NCI-H187 treated with DMSO at 0.1 percent for 48 hours (cell line): ENCODE measurements at regions not wholly inside any gene's neighbourhood (a gene's known extent, or its start where the extent isn't known, plus 50 kb on each side); places are given as distances from the start of the nearest gene placed in this dataset.

Experiments
- DNase-seq: peaks from one replicate; lab custom pipeline; 2025; lab: John Stamatoyannopoulos, UW

- no peak for DNase-seq
Observed at GRCh38 chr7:19442016-19442785, 266.6 kb downstream of the POLR1F start.

GRCh38 chr7:19439517-19439916 is 269.3 kb downstream of the POLR1F start:
- DNase-seq, result no peak

DNA sequence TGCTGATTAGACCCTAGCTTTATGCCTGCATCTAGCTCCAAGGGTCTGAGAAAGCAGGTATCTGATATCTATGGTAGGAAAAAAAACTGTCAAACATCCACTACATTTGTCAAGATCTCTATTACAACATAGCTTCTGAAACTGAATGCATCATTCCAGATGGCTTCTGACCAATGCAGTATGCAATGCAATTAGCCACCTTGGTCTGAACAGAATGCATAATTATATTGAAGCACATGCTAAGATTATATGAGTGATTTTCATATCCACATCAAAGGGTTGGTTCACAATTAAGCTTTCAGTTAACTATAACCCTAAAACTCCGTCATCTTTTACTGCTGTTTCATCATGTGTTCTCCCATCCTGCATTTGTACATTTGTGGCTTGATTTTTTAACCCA is 271.4 kb downstream of the POLR1F start:
- no peak for DNase-seq

GRCh38 chr7:19427944-19428343 is 280.9 kb downstream of the POLR1F start:
- no peak for DNase-seq

DNA sequence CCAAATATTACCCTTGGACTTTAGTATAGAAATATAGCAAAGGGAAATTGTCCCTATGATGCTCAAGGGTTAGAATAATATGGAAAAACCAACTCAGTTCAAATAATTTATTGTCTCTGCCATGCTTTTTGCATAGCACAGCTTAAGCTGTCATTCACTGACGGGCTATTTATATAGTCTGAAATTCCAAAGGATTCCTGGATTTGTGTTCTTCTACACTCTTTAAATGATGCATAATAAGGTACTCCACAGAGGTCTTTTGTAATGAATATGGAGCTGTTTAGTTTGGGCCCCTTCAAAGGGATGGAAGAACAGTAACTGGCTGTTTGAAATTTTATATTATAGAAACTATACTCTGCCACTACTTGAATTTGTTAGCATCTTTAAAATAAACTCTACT is 276.6 kb upstream of the FERD3L start:
- no peak for DNase-seq

DNA sequence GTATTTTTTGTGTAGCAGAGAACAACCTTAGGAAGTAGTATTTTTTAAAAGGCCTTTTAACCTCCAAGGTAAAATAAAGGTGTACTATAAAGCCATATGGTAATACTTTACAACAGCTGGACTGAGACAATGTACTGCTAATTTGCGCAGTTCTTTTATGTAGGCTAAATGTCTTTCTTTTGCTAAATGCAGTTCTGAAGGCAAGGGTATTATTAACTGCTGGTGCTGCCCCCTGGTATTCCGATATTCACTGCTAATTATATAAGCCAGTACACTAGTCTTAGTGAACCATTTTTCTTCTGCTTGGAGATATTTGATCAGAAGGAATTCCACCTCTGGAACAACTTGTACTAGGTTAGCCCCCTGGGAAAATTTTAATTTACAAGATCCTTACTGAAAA is 272.0 kb upstream of the FERD3L start:
- no peak for DNase-seq

- DNase-seq, result no peak
Observed at GRCh38 chr7:19415123-19415522, 269.9 kb upstream of the FERD3L start.

DNA sequence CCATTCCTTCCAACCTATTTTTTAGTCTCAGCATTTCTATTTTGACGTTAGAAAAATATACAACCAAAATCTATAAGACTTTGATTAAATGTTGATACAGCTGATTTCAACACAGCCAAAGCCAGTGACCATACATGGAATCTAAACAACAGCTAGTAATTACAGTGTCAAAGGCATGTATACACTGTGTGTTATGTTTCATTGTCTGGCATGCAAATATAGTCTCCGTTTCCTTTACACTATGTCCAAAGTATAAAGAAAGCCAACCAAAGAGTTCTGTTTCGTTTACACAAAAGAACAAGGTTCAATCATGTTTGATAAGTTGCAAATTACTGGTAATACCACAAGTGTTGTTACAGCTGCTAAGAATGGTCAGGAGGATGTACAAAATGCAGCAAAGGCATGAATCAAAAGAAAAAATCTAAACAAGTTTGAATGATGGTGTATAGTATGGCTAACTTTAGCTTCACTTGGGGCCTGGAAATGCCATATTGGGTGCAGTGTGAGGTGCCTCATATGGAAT is 268.3 kb upstream of the FERD3L start:
- no peak for DNase-seq

GRCh38 chr7:19410691-19411090 is 265.5 kb upstream of the FERD3L start:
- no peak for DNase-seq

- DNase-seq, result no peak
Observed at GRCh38 chr7:19410106-19410505, 264.9 kb upstream of the FERD3L start.

GRCh38 chr7:19408706-19409220 is 263.5 kb upstream of the FERD3L start:
- DNase-seq, result no peak

- no peak for DNase-seq
Observed at GRCh38 chr7:19407270-19407669, 262.0 kb upstream of the FERD3L start.

DNA sequence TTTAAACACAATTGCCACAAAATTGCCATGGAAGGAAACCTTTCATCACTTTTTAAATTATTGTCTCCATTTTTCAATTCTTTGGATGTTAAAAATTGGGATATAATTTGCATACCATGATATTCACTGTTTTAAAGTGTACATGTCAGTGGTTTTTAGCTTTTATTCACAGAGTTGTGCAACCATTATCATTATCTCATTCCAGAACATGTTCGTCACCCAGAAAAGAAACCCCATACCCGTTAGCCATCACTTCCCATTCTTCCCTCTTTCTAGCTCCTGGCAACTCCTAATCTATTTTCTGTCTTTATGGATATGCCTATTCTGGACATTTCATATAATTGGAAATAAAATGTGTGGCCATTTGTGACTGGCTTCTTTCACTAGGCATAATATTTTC is 260.3 kb upstream of the FERD3L start:
- no peak for DNase-seq

GRCh38 chr7:19404912-19405329 is 259.7 kb upstream of the FERD3L start:
- DNase-seq, result no peak

DNA sequence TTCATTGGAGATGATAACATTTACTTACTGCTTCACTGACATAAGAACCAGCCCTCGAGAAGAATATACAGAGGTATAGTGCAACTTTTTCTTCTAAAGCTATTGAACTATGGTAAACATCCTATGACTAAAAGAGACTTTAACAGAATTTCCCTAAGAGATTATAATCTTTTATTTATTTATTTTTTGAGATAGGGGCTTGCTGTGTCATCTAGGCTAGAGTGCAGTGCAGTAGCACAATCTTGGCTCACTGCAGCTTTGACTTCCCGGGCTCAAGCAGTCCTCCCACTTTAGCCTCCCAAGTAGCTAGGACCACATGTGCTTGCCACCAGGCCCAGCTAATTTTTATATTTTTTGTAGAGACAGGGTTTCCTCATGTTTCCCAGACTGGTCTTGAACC is 258.5 kb upstream of the FERD3L start:
- no peak for DNase-seq

DNA sequence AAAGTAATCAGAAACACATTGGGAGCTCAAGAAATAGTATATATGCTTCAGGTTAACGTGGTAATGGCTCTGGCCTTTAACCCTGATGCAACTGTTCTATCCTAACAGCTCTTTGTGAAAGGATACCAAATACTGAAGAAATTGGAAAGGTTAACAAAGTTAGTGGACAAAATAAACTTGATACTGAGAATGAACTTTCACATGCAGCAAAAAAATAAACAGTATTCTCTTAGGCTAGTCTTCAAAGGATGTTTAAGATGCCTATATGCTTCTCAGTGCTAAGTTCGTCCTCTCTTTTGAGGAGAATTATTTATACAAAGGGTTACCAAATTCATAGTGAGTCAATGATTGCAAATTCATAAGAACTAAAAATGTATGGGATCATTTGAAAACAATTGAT is 256.2 kb upstream of the FERD3L start:
- DNase-seq, result no peak

- DNase-seq, result no peak
Observed at GRCh38 chr7:19400758-19401254, 255.6 kb upstream of the FERD3L start.

GRCh38 chr7:19397911-19398310 is 252.7 kb upstream of the FERD3L start:
- DNase-seq, result no peak

- DNase-seq, result no peak
Observed at GRCh38 chr7:19392246-19392645, 247.0 kb upstream of the FERD3L start.

DNA sequence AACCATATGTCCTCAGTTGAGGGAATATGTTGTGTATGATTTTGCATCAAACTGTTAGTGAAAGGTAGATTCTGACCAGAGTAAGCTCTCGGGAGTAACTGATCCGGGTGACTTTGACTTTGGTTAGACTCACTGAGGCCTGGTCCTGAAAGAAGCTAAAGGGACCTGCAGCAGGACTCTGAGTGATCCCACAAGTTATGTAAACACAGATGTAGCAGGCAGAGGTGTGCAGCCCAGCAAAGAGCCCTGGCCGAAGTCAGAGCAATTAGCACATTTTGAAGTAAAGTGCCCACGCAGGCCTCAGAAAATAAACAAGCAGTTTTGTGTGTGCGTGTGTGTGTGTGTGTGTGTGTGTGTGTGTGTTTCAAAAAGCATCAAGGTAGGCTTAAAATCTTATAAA is 245.6 kb upstream of the FERD3L start:
- no peak for DNase-seq

- DNase-seq, result no peak
Observed at GRCh38 chr7:19381321-19381720, 236.1 kb upstream of the FERD3L start.

DNA sequence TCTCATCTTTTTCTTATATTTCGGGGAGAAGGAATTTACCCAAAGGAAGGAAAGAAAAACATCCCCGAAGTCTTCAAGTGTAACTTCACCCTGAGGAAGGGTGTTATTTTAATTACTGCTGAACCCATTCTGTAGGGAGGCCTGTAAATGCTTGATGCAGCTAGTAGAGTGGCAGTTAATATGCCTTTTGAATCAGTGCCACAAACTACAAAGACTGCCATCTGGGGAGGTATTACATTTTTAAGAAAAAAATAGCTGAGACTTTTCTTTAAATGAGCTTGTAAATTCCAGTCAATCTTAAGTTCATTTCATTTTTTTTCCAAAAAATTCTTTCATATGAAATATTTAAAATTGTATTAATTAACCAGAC is 233.1 kb upstream of the FERD3L start:
- no peak for DNase-seq

DNA sequence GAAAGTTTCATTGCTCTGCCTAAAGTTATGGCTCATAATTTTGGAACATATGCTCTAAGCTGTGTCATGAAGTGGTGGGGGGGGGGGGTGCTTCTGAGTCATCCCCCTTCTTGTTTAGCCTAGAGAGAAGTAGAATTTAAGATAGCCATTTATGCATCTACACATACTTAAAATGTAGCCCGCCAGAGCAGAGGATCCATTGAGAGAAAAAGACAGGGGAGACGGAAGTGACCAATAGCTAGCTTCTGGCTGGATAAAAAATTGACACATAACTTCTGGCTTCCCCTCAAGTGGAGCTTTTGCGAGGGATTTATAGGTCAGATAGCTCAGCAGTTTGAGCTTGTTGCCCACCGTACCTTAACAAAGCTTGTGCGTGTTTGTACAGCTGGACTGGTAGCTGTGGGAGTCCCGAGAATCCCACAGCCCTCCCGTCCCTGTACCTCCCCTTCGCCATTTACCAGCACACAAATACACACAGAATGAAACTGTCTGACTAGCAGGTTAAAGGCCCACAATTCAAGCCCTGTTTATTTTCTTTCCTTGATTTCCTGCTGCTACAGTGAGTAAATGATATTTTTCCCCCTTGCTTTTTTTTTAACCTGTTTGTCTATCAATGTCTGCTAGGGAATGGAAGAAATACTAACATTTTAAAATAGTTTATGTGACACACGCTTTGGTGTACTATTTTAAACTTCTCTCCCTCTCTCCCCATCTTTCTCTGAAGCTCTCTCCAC is 232.6 kb upstream of the FERD3L start:
- no peak for DNase-seq
